GM23338 (cell line): ENCODE measurements at regions not wholly inside any gene's neighbourhood (a gene's known extent, or its start where the extent isn't known, plus 50 kb on each side); places are given as distances from the start of the nearest gene placed in this dataset.

Source experiments
- ATAC-seq: fragments of 200-7000 bp; cut with Tn5 transposase; 3 replicates; pipeline ENCODE4 v1.9.1; 2020
- DNase-seq: peaks from one replicate; pipeline ENCODE4 v3.0.0-alpha.2; 2015; ENCODE audit warnings: low spot score
- H2AFZ ChIP-seq: fragments of 200-600 bp; sonication (generic); 2 replicates; pipeline ENCODE4 v1.8.0; 2016; ENCODE audit warnings: antibody characterized with exemption, mild to moderate bottlenecking, moderate library complexity
- H3F3A ChIP-seq: fragments of 200-600 bp; sonication (generic); replicated peaks from 2 replicates; pipeline ENCODE4 v1.8.0; 2017; ENCODE audit warnings: antibody characterized with exemption, mixed run types, low read depth
- H3K27ac ChIP-seq: fragments of 200-600 bp; sonication (generic); 2 replicates; pipeline ENCODE4 v1.6.1; 2016; ENCODE audit warnings: low read depth
- H3K27me3 ChIP-seq: fragments of 200-600 bp; sonication (generic); 2 replicates; pipeline ENCODE4 v1.8.0; 2016; ENCODE audit warnings: mild to moderate bottlenecking, mixed run types, moderate library complexity; ENCODE audit not compliant: insufficient read depth
- H3K36me3 ChIP-seq: fragments of 200-600 bp; sonication (generic); 2 replicates; pipeline ENCODE4 v1.8.0; 2016; ENCODE audit warnings: mild to moderate bottlenecking; ENCODE audit not compliant: insufficient read depth
- H3K4me1 ChIP-seq: fragments of 200-600 bp; sonication (generic); 2 replicates; pipeline ENCODE4 v1.8.0; 2016; ENCODE audit warnings: mild to moderate bottlenecking, moderate library complexity; ENCODE audit not compliant: insufficient read depth
- H3K4me2 ChIP-seq: fragments of 200-600 bp; sonication (generic); 2 replicates; pipeline ENCODE4 v1.7.1; 2017; ENCODE audit warnings: mixed run types
- H3K4me3 ChIP-seq: fragments of 200-600 bp; sonication (generic); 2 replicates; pipeline ENCODE4 v1.6.1; 2016; ENCODE audit warnings: mixed run types
- H3K79me2 ChIP-seq: fragments of 200-600 bp; sonication (generic); replicated peaks from 2 replicates; pipeline ENCODE4 v1.8.0; 2017; ENCODE audit warnings: mild to moderate bottlenecking; ENCODE audit not compliant: insufficient read depth
- H3K9me2 ChIP-seq: fragments of 200-600 bp; sonication (generic); 2 replicates; pipeline ENCODE4 v1.8.0; 2017; ENCODE audit not compliant: insufficient read depth
- H4K20me1 ChIP-seq: fragments of 200-600 bp; sonication (generic); replicated peaks from 2 replicates; pipeline ENCODE4 v1.8.0; 2017; ENCODE audit warnings: mild to moderate bottlenecking; ENCODE audit not compliant: insufficient read depth
- H3K27ac Mint-ChIP-seq: 2 replicates; pipeline ENCODE4 v1.8.0; 2020; ENCODE audit warnings: inconsistent platforms, mild to moderate bottlenecking, moderate library complexity, mixed read lengths
- H3K27me3 Mint-ChIP-seq: 3 replicates; pipeline ENCODE4 v1.8.0; 2022; ENCODE audit warnings: low read depth, mild to moderate bottlenecking, moderate library complexity, mixed read lengths, inconsistent platforms; ENCODE audit not compliant: insufficient read depth, poor library complexity
- H3K36me3 Mint-ChIP-seq: 3 replicates; pipeline ENCODE4 v1.8.0; 2021; ENCODE audit warnings: low read depth, mild to moderate bottlenecking, inconsistent platforms, moderate library complexity, mixed read lengths
- H3K4me1 Mint-ChIP-seq: 3 replicates; pipeline ENCODE4 v1.8.0; 2020; ENCODE audit warnings: mild to moderate bottlenecking, inconsistent platforms, mixed read lengths
- H3K4me3 Mint-ChIP-seq: 3 replicates; pipeline ENCODE4 v1.8.0; 2021; ENCODE audit warnings: moderate library complexity, mild to moderate bottlenecking, inconsistent platforms, mixed read lengths
- H3K9me3 Mint-ChIP-seq: 3 replicates; pipeline ENCODE4 v1.8.0; 2020; ENCODE audit warnings: moderate library complexity, mild to moderate bottlenecking, inconsistent platforms, mixed read lengths
- EZH2 ChIP-seq: fragments of 200-600 bp; sonication (generic); IDR thresholded peaks from one replicate; pipeline ENCODE4 v1.8.0; 2017; ENCODE audit warnings: antibody characterized with exemption, mild to moderate bottlenecking, low read depth; ENCODE audit not compliant: unreplicated experiment
- EZH2phosphoT487 ChIP-seq: fragments of 200-600 bp; sonication (generic); IDR thresholded peaks from one replicate; pipeline ENCODE4 v1.8.1; 2018; ENCODE audit warnings: antibody characterized with exemption; ENCODE audit not compliant: unreplicated experiment
- STAT1 ChIP-seq: IDR thresholded peaks from one replicate; pipeline ENCODE4 v1.6.1; 2016; ENCODE audit warnings: antibody characterized with exemption; ENCODE audit not compliant: unreplicated experiment
- TF ChIP-seq, protein P1 (sequence below), 2 experiments: fragments of 200-600 bp in 1 of 2; sonication (generic) in 1 of 2; conservative IDR thresholded peaks; 2 replicates each; pipeline versions ENCODE4 v1.5.1 to v1.6.1; 2016 to 2017; ENCODE audit warnings: antibody characterized with exemption in 2 of 2, low read depth in 2 of 2, mild to moderate bottlenecking in 2 of 2, moderate library complexity in 1 of 2

DNA sequence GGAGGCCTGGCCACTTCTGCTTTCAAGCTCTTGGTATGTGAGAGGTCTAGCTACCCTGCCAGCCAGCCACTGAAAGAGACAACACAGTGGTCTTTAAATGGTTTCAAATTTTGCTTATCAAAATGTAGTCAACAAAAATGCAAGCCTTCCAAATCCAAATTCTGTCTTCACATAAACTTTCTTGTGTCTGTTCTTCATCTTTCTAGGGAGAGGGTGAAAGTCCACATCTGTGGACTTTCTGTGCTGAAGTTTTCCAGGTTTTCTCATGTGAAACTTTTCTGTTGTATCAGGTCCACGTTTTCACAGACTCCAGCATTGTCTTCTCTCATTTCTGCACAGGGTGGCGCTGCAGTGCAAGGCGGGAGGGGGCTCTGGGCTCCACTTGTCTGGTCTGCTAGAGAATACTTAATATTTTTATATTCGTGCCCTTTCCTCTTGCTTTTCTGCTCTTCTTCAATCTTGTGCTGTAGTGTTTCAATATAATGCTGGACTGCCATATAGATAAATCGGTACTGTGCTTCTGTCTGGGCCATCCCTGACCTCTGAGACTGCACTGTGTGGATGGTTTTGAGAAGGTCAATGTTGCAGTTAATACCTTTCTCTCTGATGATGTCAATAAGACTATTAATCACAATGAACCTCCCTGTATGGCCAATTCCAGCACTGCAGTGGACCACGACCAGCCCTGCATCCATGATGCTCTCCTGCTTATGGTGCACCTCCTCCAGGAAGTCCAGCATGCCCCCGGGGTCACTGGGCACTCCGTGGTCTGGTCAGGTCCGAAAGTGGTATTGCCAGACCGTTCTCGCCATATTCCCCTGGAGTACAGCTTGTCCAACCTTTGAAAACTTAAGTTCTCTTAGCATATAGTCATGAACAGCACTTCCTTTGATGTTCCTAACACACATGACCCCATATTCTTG lies 161.6 kb upstream of the TNFAIP3 start:
- Histone ChIP-seq H3K4me3 (no peak overlapping the region), H3K36me3 (no peaks in the 10 kb centered on the region), H3K27me3 (no peaks in the 10 kb centered on the region), H3K79me2 (no peaks in the 10 kb centered on the region), H3K27ac (no peak overlapping the region), H4K20me1 (no peaks in the 10 kb centered on the region; the same call in 1 of the 2 replicates), H3K9me2 (no peaks in the 10 kb centered on the region), H2AFZ (peak overlapping the region; percentile 8; the same call in 1 of the 2 replicates), H3F3A (no peaks in the 10 kb centered on the region), H3K4me2 (no peak overlapping the region), H3K4me1 (no peaks in the 10 kb centered on the region)
- peaks cover 4% of the 10 kb centered on the region; the same call in 2 of the 3 replicates for H3K4me1 Mint-ChIP-seq
- no peaks in the 10 kb centered on the region for H3K36me3 Mint-ChIP-seq
- peak; percentile 73 for DNase-seq
- peak; percentile 89 for ATAC-seq
- no peak overlapping the region for H3K4me3 Mint-ChIP-seq
- TF ChIP-seq, protein P1, sequence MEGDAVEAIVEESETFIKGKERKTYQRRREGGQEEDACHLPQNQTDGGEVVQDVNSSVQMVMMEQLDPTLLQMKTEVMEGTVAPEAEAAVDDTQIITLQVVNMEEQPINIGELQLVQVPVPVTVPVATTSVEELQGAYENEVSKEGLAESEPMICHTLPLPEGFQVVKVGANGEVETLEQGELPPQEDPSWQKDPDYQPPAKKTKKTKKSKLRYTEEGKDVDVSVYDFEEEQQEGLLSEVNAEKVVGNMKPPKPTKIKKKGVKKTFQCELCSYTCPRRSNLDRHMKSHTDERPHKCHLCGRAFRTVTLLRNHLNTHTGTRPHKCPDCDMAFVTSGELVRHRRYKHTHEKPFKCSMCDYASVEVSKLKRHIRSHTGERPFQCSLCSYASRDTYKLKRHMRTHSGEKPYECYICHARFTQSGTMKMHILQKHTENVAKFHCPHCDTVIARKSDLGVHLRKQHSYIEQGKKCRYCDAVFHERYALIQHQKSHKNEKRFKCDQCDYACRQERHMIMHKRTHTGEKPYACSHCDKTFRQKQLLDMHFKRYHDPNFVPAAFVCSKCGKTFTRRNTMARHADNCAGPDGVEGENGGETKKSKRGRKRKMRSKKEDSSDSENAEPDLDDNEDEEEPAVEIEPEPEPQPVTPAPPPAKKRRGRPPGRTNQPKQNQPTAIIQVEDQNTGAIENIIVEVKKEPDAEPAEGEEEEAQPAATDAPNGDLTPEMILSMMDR (conservative IDR thresholded peaks at IDR 0.05; ENCODE audit: low read depth in 2 of 2) = peak; percentile 90
- no peak for TF ChIP-seq EZH2phosphoT487
- H3K9me3 Mint-ChIP-seq = no peaks in the 10 kb centered on the region
- peaks cover 2% of the 10 kb centered on the region for H3K27me3 Mint-ChIP-seq
- no peak overlapping the region for H3K27ac Mint-ChIP-seq

DNA sequence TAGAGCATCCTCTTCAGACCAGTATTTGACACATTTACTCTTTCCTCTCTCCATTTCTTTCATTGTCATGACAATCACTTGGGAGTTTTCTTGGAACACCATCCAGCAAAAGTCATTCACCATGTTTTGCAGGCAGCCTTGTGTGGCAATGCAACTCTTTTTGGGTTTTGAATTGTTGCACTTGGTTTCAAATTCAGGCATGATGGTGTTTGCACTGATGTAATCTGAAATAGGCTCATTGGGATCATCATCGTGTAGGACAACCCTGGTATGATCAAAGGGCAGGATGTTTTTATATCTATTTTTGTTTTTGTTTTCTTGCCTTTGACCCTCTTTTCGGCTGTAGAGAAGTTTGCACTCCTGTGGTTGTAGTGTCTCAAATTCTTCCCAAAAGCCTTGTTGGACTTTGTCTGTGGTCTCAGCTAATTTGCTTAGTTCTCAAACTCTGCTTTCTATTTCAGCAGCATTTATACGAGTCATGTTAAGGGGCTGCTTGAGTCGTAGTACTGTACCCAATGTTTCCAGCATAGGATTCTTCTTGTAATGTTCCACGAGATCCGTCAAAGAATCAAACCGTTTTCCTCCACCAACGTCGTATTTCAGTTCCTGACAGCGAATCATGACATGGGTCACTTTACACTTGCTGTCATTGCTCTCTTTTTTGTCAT lies 160.8 kb upstream of the TNFAIP3 start:
- no peaks in the 10 kb centered on the region for H3F3A ChIP-seq
- no peaks in the 10 kb centered on the region for H3K27me3 ChIP-seq
- no peak overlapping the region for H2AFZ ChIP-seq
- H3K4me3 Mint-ChIP-seq = no peak overlapping the region
- H3K27ac Mint-ChIP-seq = no peak overlapping the region
- no peak overlapping the region for H3K4me3 ChIP-seq
- H3K27ac ChIP-seq = no peak overlapping the region
- H3K36me3 ChIP-seq = no peaks in the 10 kb centered on the region
- DNase-seq = no peak
- H3K36me3 Mint-ChIP-seq = no peaks in the 10 kb centered on the region
- H3K9me3 Mint-ChIP-seq = no peaks in the 10 kb centered on the region
- H3K4me1 Mint-ChIP-seq = peaks cover 4% of the 10 kb centered on the region; the same call in 2 of the 3 replicates
- no peaks in the 10 kb centered on the region for H3K4me1 ChIP-seq
- no peaks in the 10 kb centered on the region for H3K79me2 ChIP-seq
- H4K20me1 ChIP-seq = no peaks in the 10 kb centered on the region
- no peaks in the 10 kb centered on the region for H3K9me2 ChIP-seq
- TF ChIP-seq, protein P1 (conservative IDR thresholded peaks at IDR 0.05; ENCODE audit: low read depth in 2 of 2) = no peak
- no peak for TF ChIP-seq STAT1
- TF ChIP-seq EZH2 = no peak
- no peak for TF ChIP-seq EZH2phosphoT487
- H3K4me2 ChIP-seq = no peak overlapping the region
- peaks cover 2% of the 10 kb centered on the region for H3K27me3 Mint-ChIP-seq
- no peak for ATAC-seq
